Lung microvascular endothelial cell (primary cell): ENCODE measurements at regions not wholly inside any gene's neighbourhood (a gene's known extent, or its start where the extent isn't known, plus 50 kb on each side); places are given as distances from the start of the nearest gene placed in this dataset.

ENCODE experiments used
- DNase-seq, 2 donors: peaks; one replicate each; pipeline versions ENCODE4 v3.0.0 to v3.0.0-alpha.2; 2010; ENCODE audit warnings: low read depth in 2 of 2

- no peak for DNase-seq
Measured at GRCh38 chr9:21668516-21668915, 133.9 kb upstream of the MTAP start.

DNA sequence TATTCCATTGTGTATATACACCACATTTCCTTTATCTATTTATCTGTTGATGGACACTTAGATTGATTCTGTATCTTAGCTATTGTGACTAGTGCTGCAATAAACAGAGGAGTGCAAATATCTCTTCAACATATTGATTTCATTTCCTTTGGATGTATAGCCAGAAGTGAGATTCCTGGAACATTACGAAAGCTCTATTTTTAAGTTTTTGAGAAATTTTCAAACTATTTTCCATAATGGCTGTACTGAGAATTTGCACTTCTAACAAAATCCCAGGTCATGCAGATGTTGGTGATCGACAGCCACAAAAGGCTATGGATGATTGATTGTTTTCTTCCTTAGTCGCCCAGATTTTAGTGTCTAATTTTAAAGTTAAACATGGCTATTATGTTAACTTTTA, 132.7 kb upstream of the MTAP start:
- no peak for DNase-seq

DNA sequence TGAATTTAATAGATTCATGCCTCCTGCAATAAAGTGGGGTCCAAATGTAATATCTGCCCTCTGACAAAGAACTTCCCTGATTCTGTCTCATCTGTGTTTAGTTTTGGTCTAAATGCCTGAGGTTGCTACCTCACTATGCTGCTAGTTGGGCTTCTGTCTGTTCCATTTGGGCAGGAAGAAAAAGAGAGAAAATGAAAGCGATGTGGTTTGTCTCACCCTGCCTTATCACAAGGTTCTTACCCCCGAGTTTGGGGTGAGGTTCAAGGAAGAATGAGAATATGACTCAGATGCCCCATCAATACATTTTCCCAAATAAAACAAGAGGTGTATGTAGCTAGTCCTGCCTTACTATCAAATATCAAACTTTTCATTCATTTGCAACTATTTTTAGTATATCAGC, 132.1 kb upstream of the MTAP start:
- no peak for DNase-seq

- no peak for DNase-seq
Measured at GRCh38 chr9:21672140-21672539, 130.3 kb upstream of the MTAP start.

DNA sequence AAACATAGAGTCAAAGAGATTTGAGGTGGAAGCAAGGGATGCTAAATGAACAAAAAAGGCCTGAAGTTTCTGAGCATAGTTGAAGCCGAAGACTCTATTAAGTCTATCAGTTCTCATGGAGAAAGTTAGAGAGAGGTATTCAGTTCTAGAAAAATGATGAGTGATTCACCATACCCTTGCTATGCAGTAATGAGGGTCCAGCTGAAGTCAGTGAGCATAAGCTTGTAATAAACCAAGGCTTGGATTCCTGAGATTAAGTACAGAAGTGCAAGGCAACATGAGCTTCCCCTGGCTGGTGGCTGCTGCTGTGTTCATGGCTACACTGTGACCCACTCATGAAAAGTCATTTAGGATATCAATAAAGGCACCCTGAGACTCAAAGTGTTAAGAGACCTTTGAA, 129.7 kb upstream of the MTAP start:
- no peak for DNase-seq

DNA sequence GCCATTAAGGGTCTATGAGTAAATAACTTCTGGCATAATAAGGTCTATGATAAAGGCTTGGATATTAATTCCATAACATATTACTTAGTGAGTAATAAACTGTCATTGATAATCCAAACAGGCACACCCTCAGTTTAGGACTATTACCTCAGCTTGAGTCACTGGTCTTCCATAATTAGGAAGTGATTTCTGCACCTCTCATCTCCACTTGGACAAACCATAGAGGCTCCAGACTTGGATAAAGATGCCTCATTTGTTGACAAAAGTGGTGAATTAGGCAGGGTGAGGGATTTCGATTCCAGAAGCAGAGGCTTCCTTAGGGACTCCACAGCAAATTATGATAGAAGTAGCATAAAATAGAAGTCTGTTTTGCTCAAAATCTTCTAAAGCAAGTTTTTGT, 127.5 kb upstream of the MTAP start:
- DNase-seq = peak in 1 of 2 donors; percentile 17

DNA sequence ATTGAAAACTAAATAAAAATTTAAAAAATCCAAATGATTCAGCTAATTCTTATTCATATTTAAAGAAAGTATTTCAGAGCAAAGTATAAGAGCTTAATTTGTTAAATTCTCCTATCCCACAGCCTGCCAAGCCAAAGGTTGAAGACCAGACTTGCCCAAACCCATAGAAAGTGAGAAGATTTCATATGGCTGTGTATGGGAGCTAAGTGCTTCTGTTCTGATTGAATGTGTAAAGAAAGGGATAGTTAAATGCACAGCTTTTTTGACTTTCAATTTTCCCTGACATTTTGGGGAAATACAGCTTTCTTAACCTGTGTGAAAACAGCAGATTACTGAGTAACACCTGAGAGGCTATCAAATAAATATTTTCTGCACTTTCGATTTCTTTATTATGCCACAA, 125.0 kb upstream of the MTAP start:
- DNase-seq = no peak

GRCh38 chr9:21677834-21678233, 124.6 kb upstream of the MTAP start:
- DNase-seq = peak; percentile 16 to 91

- no peak for DNase-seq
Measured at GRCh38 chr9:21679432-21679831, 123.0 kb upstream of the MTAP start.

GRCh38 chr9:21680590-21680989, 121.8 kb upstream of the MTAP start:
- DNase-seq = no peak

- DNase-seq = peak in 1 of 2 donors; percentile 64
Measured at GRCh38 chr9:21681641-21682040, 120.8 kb upstream of the MTAP start.

GRCh38 chr9:21682381-21682780, 120.1 kb upstream of the MTAP start:
- DNase-seq = no peak

- peak in 1 of 2 donors; percentile 35 for DNase-seq
Measured at GRCh38 chr9:21682981-21683380, 119.5 kb upstream of the MTAP start.

DNA sequence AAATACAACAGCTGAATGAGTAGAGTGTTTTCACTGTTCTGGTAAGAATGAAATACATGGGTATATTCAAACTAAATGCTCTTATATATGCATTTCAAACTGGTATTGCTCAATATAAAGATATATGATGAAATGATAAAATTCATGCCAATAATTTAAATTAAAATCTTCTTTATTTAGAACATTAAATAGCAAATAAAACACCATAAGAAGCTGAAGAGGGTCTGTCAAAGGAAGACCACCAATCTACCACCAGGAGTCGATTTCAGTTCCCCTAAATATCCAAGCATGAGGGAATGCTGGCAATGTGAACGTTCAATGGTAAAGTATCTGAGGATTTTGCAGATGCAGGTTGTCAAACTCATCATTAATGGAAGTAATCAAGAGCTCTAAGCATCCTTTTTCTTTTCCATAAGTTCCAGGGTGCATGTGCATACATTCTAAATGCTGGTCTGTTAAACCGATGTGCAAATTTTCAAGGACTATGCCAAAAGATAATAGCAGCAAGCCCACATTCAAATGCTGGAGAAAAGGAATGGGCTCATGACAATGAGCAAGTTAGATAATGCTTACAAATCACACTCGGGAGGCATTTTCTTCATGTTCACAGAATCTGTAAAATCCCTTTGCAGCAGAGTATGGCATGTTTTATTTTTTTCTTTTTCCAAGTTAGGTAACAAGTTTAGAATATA, 118.8 kb upstream of the MTAP start:
- no peak for DNase-seq

- no peak for DNase-seq
Measured at GRCh38 chr9:21684231-21684630, 118.2 kb upstream of the MTAP start.

GRCh38 chr9:21684831-21685362, 117.5 kb upstream of the MTAP start:
- peak; percentile 96 to 98 for DNase-seq

GRCh38 chr9:21685502-21685901, 116.9 kb upstream of the MTAP start:
- DNase-seq = no peak

DNA sequence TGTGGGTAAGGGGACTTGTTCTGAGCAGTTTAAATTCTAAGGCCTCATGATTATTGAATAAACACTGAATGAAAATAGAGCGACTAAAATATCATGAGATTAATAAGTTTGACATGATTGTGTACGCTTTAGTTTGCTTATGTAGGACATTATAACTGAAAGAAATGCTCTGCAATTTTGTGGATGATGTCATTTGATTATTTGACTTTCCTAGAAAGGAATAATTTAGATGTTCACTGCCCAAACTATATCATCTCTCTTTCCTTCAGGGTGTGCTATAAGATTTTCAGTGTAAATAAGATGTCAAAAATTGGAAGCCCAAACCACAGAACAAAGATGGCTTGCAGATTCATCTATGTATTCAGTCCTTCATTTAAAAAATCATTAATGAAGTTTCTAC, 115.7 kb upstream of the MTAP start:
- no peak for DNase-seq

- no peak for DNase-seq
Measured at GRCh38 chr9:21687351-21687750, 115.1 kb upstream of the MTAP start.

GRCh38 chr9:21688108-21689102, 114.0 kb upstream of the MTAP start:
- peak; percentile 79 to 90 for DNase-seq

DNA sequence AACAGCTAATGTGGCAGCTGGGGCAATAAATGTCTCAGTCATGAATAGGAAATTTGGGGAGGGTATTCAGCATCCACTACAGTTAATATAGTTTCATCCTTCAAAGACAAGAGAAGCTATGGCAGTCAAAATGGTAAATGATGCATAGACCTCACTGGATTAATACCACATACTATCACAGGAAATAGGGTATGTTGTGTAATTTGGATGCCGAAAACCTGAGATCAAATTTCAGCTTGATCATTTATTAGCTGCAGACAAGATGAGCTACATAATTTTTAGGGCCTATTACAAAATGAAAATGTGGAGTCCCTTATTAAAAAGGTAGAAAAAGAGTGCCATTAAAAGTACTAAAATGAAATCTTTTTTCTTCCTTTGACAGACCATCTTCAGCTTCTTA, 112.6 kb upstream of the MTAP start:
- no peak for DNase-seq

- no peak for DNase-seq
Measured at GRCh38 chr9:21690561-21690960, 111.9 kb upstream of the MTAP start.

DNA sequence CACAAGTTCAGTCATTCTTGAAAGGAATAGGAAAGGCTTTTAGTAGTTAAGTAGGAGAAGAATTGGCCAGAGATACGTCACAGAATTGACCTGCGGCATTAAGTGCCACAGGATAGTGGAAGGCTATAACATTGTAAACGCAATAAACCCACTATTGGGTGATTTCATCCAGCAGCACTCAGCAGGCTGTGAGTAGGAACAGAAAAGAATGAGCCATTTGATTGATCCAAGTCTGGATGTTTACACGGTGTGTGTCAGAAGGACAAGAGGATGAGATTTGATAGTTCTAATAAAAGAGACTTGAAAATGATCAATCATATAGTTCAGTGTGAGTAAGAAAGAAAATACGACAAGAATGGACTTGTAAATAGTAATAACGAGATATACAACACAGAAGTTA, 110.0 kb upstream of the MTAP start:
- no peak for DNase-seq
